Urinary bladder (tissue), 3 donors: ENCODE measurements at regions not wholly inside any gene's neighbourhood (a gene's known extent, or its start where the extent isn't known, plus 50 kb on each side); places are given as distances from the start of the nearest gene placed in this dataset.
"Not testable (repeated sequence)": the region's sequence is repeated elsewhere in the genome, so short reads cannot be mapped to it uniquely, and the experiment has no call there.

ENCODE experiments used
- DNase-seq: peaks from one replicate; pipeline ENCODE4 v3.0.0-alpha.2; 2015; ENCODE audit errors: extremely low spot score
- H3K27ac ChIP-seq: one replicate; pipeline ENCODE4 v1.5.1; 2013; ENCODE audit warnings: low read depth, mild to moderate bottlenecking, moderate library complexity
- H3K36me3 ChIP-seq: one replicate; pipeline ENCODE4 v1.6.1; 2013; ENCODE audit warnings: mild to moderate bottlenecking, moderate library complexity; ENCODE audit not compliant: insufficient read depth
- H3K4me1 ChIP-seq: one replicate; pipeline ENCODE4 v1.6.1; 2013; ENCODE audit warnings: mild to moderate bottlenecking, moderate library complexity; ENCODE audit not compliant: insufficient read depth
- H3K4me3 ChIP-seq: one replicate; pipeline ENCODE4 v1.5.1; 2013; ENCODE audit warnings: low read depth, low read length
- WGBS: extraction: QIAGEN DNeasy Blood & Tissue Kit; methylation state at CpG from one replicate; pipeline ENCODE4 v1.1.7; 2013; 5-methylcytosine and 5-hydroxymethylcytosine counted together
- donor health status: healthy with polysubstance abuse.
- donor health status: healthy.

DNA sequence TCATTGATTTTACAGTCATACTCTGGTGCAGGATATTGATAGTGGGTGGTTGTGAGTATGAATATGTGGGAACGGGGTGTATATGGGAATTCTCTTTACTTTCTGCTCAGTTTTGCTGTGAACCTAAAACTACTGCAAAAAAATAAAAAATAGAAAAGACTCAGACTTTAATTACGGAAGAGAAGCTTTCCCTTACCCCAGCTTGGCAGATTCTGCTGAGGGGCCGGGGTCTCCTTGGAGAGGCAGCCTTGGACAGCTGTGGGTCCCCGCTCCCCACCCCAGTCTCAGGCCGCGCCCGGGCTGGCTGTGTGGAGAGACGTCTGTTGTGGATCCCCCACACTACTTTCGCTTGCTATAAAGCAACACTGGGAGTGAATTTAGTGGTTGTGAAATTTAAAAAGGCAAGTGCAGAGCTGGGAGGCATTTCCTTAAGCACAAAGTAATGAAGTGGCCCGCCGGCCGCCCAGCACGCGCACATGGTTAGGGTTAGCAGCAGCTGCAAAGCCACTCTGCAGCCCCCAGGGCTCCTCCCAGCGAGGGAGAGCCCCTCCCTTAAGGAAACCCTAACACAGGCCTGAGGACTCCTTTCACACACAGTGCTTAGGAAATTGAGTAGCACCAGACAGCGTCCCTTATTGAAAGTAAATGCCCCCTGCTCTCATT is 102.4 kb downstream of the DDX1 start:
- Histone ChIP-seq H3K36me3 (no peaks in the 10 kb centered on the region), H3K27ac (no peak overlapping the region), H3K4me1 (no peaks in the 10 kb centered on the region), H3K4me3 (no peak overlapping the region)
- DNase-seq, result no peak
- WGBS, result 71% methylated on average over 16 of the region's 16 CpGs

GRCh38 chr2:15694589-15694986 is 102.9 kb downstream of the DDX1 start:
- Histone ChIP-seq H3K4me1 (no peaks in the 10 kb centered on the region), H3K4me3 (no peak overlapping the region), H3K36me3 (no peaks in the 10 kb centered on the region), H3K27ac (no peak overlapping the region)
- DNase-seq, result no peak
- WGBS, result 94% methylated on average over 7 of the region's 7 CpGs

DNA sequence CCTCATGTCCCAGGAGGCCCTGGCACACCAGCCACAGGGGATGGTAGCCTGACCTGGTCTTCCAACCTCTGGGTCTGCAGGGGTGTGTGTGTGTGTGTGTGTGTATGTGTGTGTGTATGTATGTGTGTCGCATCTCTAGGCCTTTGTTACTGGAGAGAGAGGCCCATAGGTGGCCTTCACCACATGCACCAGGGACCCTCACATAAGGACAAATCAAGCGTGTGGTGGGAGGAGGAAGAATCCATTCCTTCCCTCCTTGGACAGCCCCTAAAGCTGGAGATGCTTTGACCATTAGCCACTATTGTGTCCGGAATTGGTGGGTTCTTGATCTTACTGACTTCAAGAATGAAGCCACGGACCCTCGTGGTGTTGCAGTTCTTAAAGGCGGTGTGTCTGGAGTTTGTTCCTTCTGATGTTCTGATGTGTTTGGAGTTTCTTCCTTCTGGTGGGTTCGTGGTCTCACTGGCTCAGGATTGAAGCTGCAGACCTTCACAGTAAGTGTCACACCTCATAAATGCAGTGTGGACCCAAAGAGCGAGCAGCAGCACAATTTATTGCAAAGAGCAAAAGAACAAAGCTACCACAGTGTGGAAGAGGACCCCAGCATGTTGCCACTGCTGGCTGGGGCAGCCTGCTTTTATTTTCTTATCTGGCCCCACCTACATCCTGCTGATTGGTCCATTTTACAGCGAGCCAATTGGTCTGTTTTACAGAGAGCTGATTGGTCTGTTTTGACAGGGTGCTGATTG is 104.1 kb downstream of the DDX1 start:
- no peaks in the 10 kb centered on the region for H3K4me1 ChIP-seq
- no peak overlapping the region for H3K27ac ChIP-seq
- WGBS, result 89% methylated on average over 9 of the region's 9 CpGs
- no peaks in the 10 kb centered on the region for H3K36me3 ChIP-seq
- DNase-seq, result no peak
- H3K4me3 ChIP-seq, result no peak overlapping the region

DNA sequence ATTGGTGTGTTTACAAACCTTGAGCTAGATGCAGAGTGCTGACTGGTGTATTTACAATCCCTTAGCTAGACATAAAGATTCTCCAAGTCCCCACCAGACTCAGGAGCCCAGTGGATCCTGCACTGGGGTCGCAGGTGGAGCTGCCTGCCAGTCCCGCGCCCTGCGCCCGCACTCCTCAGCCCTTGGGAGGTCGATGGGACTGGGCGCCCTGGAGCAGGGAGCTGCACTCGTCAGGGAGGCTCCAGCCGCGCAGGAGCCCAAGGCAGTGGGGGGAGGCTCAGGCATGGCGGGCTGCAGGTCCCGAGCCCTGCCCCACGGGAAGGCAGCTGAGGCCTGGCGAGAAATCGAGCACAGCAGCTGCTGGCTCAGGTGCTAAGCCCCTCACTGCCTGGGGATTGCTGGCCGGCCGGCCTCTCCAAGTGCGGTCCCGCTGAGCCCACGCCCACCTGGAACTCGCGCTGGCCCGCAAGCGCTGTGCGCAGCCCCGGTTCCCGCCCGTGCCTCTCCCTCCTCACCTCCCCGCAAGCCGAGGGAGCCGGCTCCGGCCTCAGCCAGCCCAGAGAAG is 105.0 kb downstream of the DDX1 start:
- H3K36me3 ChIP-seq, H3K27ac ChIP-seq, H3K4me3 ChIP-seq, H3K4me1 ChIP-seq, DNase-seq: not testable (repeated sequence)
- WGBS, result 97% methylated on average over 32 of the region's 32 CpGs

DNA sequence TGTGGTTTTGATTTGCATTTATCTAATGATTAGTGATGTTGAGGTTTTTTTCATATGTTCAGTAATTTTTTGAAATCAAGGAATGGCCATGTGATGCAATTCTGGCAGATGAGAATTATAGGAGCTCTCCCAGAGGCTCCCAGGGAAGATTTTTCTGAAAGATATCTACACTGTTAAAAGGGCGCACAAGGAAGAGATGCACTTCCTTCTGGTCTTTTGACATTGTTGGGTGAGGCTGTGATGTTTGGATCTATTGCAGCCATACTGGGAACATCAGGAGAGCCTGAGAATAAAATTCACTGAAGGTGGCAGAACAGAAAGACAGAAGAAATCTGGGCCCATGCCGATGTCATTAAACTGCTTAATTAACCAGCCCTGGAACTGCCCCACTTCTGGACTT is 108.5 kb downstream of the DDX1 start:
- 98% methylated on average over 2 of the region's 2 CpGs for WGBS
- Histone ChIP-seq H3K4me1 (no peaks in the 10 kb centered on the region), H3K36me3 (no peaks in the 10 kb centered on the region), H3K27ac (no peak overlapping the region), H3K4me3 (no peak overlapping the region)
- no peak for DNase-seq

DNA sequence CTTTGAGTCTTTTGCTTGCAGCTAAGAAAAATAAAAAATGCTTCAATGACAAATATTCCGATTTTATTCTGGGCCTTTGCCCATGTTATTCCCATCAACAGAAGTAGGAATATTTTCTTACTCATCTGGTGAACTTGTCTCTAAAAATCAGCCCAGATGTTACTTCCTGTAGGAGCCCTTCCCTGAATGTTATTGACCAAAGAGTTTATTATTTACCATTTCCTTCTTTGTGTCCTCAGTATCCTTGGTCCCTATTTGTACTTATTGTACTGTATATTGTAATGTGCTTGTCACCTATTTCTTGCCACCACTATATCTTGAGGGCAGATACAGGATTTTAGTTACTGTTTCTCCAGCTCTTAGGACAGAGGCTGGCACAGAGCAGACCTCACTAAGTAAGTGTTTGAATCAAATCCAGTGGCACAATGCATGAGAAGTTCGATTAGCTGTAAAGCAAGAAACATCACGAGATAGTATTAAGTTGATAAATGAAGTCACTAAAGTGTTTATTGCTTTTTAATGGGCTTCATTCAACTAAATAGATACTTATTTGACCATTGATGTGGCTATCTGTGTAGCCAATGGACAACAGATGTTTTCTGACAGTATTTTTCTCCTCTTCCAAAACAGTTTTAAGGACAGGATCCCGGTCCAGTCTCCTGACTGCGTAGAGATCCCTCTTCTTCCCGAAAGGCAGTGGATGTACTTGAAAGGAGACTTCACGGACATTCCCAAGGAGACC is 109.1 kb downstream of the DDX1 start:
- DNase-seq, result no peak
- no peaks in the 10 kb centered on the region for H3K4me1 ChIP-seq
- WGBS, result 75% methylated on average over 7 of the region's 7 CpGs
- no peak overlapping the region for H3K27ac ChIP-seq
- H3K36me3 ChIP-seq, result no peaks in the 10 kb centered on the region
- H3K4me3 ChIP-seq, result no peak overlapping the region

DNA sequence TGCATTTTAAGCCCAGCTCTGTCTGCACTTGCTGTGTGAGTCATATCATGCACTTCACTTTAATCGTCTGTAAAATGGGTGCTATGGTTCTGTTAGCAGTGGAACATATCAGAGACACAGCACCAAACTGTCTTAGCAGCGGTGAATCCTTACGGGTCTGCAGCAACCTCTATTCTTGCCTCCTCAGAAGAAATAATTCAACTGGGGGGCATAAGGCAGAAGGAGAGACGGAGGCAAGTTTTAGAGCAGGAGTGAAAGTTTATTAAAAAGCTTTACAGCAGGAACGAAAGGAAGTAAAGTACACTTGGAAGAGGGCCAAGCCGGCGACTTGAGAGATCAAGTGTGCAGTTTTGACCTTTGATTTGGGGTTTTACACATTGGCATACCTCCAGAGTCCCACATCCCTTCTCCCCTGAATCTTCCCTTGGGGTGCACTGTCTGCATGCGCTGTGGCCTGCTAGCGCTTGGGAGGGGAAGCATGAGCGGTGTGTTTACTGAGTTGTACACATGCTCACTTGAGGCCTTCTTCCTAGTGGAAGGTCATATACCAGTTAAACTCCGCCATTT is 109.8 kb downstream of the DDX1 start:
- H3K36me3 ChIP-seq, result no peaks in the 10 kb centered on the region
- no peak overlapping the region for H3K27ac ChIP-seq
- H3K4me1 ChIP-seq, result no peaks in the 10 kb centered on the region
- WGBS, result 71% methylated on average over 11 of the region's 11 CpGs
- no peak overlapping the region for H3K4me3 ChIP-seq
- DNase-seq, result no peak

GRCh38 chr2:15701991-15702390 is 110.3 kb downstream of the DDX1 start:
- Histone ChIP-seq H3K27ac (no peak overlapping the region), H3K4me1 (no peaks in the 10 kb centered on the region), H3K36me3 (no peaks in the 10 kb centered on the region), H3K4me3 (no peak overlapping the region)
- DNase-seq, result no peak

- no peak for DNase-seq
- Histone ChIP-seq H3K4me3 (no peak overlapping the region), H3K36me3 (no peaks in the 10 kb centered on the region), H3K27ac (no peak overlapping the region), H3K4me1 (no peaks in the 10 kb centered on the region)
- WGBS, result 84% methylated on average over 4 of the region's 4 CpGs
These were observed 110.8 kb downstream of the DDX1 start for GRCh38 chr2:15702452-15702851.

DNA sequence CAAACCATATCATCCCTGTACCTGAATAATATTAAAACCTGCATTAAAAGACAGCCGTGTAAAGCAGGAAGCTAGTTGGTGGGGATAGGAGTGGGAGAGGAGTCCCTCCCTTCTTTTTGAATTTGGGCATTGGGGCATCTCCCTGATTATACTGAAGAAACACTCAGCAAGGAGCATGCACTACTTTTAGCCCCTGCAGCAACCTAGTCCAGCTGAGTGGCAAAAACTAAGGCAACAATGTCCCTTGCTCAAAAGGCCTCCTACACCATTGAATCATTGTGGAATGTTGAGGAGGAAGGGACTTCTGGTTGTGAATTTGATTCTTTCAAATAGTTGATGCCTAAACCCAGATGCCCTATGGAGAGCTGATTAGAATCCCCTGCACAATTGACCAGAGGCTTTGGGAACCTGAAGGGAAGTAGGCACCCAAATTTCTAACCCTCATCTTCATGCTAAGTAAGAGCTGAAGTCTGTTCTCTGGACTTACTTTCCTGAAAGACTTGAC is 111.7 kb downstream of the DDX1 start:
- DNase-seq, result no peak
- Histone ChIP-seq H3K4me3 (no peak overlapping the region), H3K4me1 (no peaks in the 10 kb centered on the region), H3K27ac (no peak overlapping the region), H3K36me3 (no peaks in the 10 kb centered on the region)
- WGBS, result 97% methylated on average over 1 of the region's 1 CpG

DNA sequence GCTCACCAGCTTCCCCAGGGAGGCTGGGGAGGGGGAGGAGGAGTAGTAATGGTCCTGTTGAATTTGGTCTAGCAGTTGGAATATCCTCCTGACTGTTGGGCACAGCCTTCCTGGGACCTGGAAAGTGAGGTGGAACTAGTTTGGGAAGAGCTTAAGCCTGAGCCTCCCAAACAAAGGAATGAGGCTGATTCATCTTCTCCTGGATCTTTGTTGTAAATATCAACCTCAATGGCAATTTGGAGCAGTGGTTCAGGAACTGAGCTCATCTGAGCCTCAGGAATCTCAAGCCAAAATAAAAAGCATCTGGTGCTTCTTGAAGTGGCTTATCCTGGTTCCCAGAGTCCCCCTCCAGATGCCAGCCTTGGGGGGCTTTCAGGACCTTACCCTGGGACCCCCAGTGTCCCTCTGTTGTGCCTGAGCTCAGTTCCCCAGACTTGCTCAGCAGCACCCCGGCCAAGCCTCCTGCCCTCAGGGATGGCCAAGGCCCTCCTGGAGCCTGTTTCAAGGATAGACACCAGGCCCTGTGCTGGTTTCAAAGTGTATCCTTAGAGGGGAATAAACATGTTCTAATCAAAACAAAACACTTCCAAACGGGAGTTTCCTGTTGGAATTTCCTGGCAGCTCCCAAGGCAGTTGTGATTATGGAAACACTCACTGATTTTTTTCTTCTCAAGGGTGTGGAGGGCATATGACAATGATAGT is 112.6 kb downstream of the DDX1 start:
- 47% methylated on average over 2 of the region's 2 CpGs for WGBS
- no peaks in the 10 kb centered on the region for H3K4me1 ChIP-seq
- no peak overlapping the region for H3K27ac ChIP-seq
- no peak overlapping the region for H3K4me3 ChIP-seq
- no peaks in the 10 kb centered on the region for H3K36me3 ChIP-seq
- no peak for DNase-seq

- DNase-seq, result no peak
- no peaks in the 10 kb centered on the region for H3K36me3 ChIP-seq
- H3K4me1 ChIP-seq, result no peaks in the 10 kb centered on the region
- 62% methylated on average over 1 of the region's 1 CpG for WGBS
- H3K4me3 ChIP-seq, result no peak overlapping the region
- H3K27ac ChIP-seq, result no peak overlapping the region
These were observed 113.1 kb downstream of the DDX1 start for GRCh38 chr2:15704788-15705115.

DNA sequence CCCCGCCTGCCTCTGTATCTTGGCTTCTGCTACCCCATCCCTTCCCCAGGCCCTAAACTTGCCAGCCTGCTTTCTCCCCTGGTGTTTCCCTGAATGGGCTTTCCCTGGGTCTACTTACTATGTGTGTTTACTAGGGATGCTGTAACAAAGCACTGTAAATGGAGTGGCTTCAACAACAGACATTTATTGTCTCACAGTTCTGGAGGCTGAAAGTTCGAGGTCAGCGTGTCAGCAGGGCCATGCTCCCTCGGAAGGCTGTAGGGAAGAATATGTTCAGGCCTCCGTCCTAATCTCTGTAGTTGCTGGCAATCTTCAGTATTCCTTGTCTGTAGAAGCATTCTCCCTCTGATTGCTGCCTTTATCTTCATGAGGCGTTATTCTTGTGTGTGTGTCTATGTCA is 113.6 kb downstream of the DDX1 start:
- no peak overlapping the region for H3K4me3 ChIP-seq
- no peak overlapping the region for H3K27ac ChIP-seq
- no peaks in the 10 kb centered on the region for H3K36me3 ChIP-seq
- WGBS, result 93% methylated on average over 6 of the region's 6 CpGs
- no peak for DNase-seq
- no peaks in the 10 kb centered on the region for H3K4me1 ChIP-seq
